ENCODE measurements at regions not wholly inside any gene's neighbourhood (a gene's known extent, or its start where the extent isn't known, plus 50 kb on each side); places are given as distances from the start of the nearest gene placed in this dataset.
"Not testable (repeated sequence)": the region's sequence is repeated elsewhere in the genome, so short reads cannot be mapped to it uniquely, and the experiment has no call there.

DNA sequence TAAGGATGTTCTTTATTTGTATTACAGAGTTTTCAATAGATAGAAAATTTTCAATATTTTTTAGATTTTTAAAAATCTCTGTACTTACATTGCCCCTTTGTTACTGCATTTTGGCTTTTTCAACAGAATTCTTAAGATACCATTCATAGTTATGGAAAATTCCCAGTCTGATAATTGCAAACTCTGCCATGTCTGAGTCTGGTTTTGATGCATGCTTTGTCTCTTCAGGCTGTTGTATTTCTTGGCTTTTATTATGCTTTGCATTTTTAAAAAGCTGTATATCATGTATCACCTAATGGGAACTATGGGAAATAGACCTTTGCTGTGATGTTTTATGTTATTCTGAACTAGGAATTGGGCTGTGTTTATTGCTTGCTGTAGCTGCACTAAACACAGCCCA is 898.9 kb upstream of the ADGRB3 start:
- H3K9me3 ChIP-seq (ENCODE audit: control insufficient read depth in 2 of 2, low read length in 2 of 2): peaks cover 0 to 2% of the 10 kb centered on the region in 2 donors
- no peaks in the 10 kb centered on the region for H3K36me3 ChIP-seq (ENCODE audit: control insufficient read depth in 2 of 2, insufficient read depth in 2 of 2, low read length in 2 of 2)
- no peak overlapping the region for H3K27ac ChIP-seq (ENCODE audit: low read length)
- H3K9ac ChIP-seq (ENCODE audit: low read length in 2 of 2): no peak overlapping the region
- H3K4me1 ChIP-seq (ENCODE audit: control insufficient read depth, insufficient read depth, low read length): no peaks in the 10 kb centered on the region
- H3K27me3 ChIP-seq (ENCODE audit: control insufficient read depth in 1 of 2, insufficient read depth in 2 of 2, low read length in 2 of 2): no peaks in the 10 kb centered on the region
- no peak overlapping the region for H3K4me3 ChIP-seq (ENCODE audit: low read length in 2 of 2)

DNA sequence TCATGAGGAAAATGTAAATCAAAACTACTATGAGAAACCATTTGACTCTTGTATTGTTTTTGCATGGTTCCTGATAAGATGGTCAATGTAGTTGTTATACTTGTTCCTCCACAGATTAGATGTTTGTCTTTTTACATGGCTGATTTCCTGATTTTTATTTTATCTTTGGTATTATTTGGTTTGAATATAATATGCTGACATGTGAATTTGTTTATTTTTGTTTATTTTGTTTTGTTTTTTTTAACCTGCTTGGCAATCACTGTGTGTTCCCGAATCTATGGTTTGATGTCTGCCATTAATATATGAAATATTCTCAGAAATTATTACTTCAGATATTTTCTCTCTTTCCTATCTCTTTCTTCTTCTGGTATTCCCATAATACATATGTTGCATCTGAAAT is 899.5 kb upstream of the ADGRB3 start:
- no peaks in the 10 kb centered on the region for H3K27me3 ChIP-seq (ENCODE audit: control insufficient read depth in 1 of 2, insufficient read depth in 2 of 2, low read length in 2 of 2)

DNA sequence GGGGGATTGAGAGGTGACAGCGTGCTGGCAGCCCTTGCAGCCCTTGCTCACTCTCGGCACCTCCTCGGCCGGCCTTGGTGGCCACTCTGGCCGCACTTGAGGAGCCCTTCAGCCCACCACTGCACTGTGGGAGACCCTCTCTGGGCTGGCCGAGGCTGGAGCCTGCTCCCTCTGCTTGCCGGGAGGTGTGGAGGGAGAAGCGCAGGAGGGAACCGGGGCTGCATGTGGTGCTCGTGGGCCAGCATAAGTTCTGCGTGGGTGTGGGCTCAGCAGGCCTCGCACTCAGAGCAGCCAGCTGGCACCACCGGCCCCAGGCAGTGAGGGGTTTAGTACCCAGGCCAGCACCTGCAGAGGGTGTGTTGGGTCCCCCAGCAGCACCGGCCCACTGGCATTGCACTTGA is 912.2 kb upstream of the ADGRB3 start:
- no peak overlapping the region for H3K27ac ChIP-seq (ENCODE audit: low read length)
- no peak overlapping the region for H3K4me3 ChIP-seq (ENCODE audit: low read length in 2 of 2)
- no peaks in the 10 kb centered on the region for H3K9me3 ChIP-seq (ENCODE audit: control insufficient read depth in 2 of 2, low read length in 2 of 2)
- H3K4me1 ChIP-seq (ENCODE audit: control insufficient read depth, insufficient read depth, low read length): no peaks in the 10 kb centered on the region
- H3K9ac ChIP-seq (ENCODE audit: low read length in 2 of 2): no peak overlapping the region
- H3K27me3 ChIP-seq (ENCODE audit: control insufficient read depth in 1 of 2, insufficient read depth in 2 of 2, low read length in 2 of 2): no peaks in the 10 kb centered on the region
- H3K36me3 ChIP-seq (ENCODE audit: control insufficient read depth in 2 of 2, insufficient read depth in 2 of 2, low read length in 2 of 2): no peaks in the 10 kb centered on the region

More for the DNA sequence above, 899.5 kb upstream of the ADGRB3 start:
- H3K9ac ChIP-seq (ENCODE audit: low read length in 2 of 2): no peak overlapping the region
- H3K27ac ChIP-seq (ENCODE audit: low read length): no peak overlapping the region
- no peaks in the 10 kb centered on the region for H3K36me3 ChIP-seq (ENCODE audit: control insufficient read depth in 2 of 2, insufficient read depth in 2 of 2, low read length in 2 of 2)
- no peak overlapping the region for H3K4me3 ChIP-seq (ENCODE audit: low read length in 2 of 2)
- no peaks in the 10 kb centered on the region for H3K4me1 ChIP-seq (ENCODE audit: control insufficient read depth, insufficient read depth, low read length)
- peaks cover 0 to 2% of the 10 kb centered on the region in 2 donors for H3K9me3 ChIP-seq (ENCODE audit: control insufficient read depth in 2 of 2, low read length in 2 of 2)

DNA sequence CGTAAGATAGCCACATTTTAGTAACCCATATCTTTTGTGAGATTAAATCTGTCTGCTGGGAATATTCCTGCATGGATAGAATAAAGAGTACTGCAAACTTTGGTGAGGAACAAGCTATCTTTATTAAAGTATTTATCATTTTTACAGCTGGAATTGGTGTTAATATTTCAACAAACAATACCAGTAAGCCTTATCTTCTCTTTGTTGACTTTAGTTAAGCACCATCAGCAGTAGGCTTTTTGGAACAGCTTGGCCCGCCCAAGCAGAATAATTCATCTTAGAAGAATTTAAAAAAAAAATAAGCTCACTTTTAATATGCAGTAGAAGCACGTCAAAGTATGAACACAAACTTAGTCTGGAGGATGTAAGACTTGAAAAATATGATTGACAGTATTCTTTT is 917.8 kb upstream of the ADGRB3 start:
- Histone ChIP-seq H3K9me3 (ENCODE audit: control insufficient read depth in 2 of 2, low read length in 2 of 2) (no peaks in the 10 kb centered on the region), H3K27me3 (ENCODE audit: control insufficient read depth in 1 of 2, insufficient read depth in 2 of 2, low read length in 2 of 2) (no peaks in the 10 kb centered on the region), H3K9ac (ENCODE audit: low read length in 2 of 2) (no peak overlapping the region), H3K4me3 (ENCODE audit: low read length in 2 of 2) (no peak overlapping the region), H3K27ac (ENCODE audit: low read length) (no peak overlapping the region), H3K4me1 (ENCODE audit: control insufficient read depth, insufficient read depth, low read length) (no peaks in the 10 kb centered on the region), H3K36me3 (ENCODE audit: control insufficient read depth in 2 of 2, insufficient read depth in 2 of 2, low read length in 2 of 2) (no peaks in the 10 kb centered on the region)

DNA sequence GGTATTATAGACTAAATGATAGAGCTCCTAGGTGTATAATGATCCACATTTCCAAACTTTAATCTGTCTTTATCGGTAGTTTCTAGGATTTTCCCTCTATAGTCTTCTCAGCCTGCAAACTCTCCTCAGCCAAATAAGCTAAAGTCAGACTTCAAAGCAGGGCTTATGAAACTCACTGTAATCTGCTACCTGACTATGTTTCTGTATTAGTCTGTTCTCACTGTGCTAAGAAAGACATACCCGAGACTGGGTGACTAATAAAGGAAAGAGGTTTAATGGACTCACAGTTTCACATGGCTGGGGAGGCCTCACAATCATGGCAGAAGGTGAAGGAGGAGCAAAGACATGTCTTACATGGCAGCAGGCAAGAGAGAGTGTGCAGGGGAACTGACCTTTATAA is 928.7 kb upstream of the ADGRB3 start:
- H3K9me3 ChIP-seq (ENCODE audit: control insufficient read depth in 2 of 2, low read length in 2 of 2): no peaks in the 10 kb centered on the region
- no peaks in the 10 kb centered on the region for H3K4me1 ChIP-seq (ENCODE audit: control insufficient read depth, insufficient read depth, low read length)
- no peak overlapping the region for H3K9ac ChIP-seq (ENCODE audit: low read length in 2 of 2)
- no peaks in the 10 kb centered on the region for H3K36me3 ChIP-seq (ENCODE audit: control insufficient read depth in 2 of 2, insufficient read depth in 2 of 2, low read length in 2 of 2)
- no peak overlapping the region for H3K27ac ChIP-seq (ENCODE audit: low read length)
- H3K4me3 ChIP-seq (ENCODE audit: low read length in 2 of 2): no peak overlapping the region
- H3K27me3 ChIP-seq (ENCODE audit: control insufficient read depth in 1 of 2, insufficient read depth in 2 of 2, low read length in 2 of 2): no peaks in the 10 kb centered on the region

DNA sequence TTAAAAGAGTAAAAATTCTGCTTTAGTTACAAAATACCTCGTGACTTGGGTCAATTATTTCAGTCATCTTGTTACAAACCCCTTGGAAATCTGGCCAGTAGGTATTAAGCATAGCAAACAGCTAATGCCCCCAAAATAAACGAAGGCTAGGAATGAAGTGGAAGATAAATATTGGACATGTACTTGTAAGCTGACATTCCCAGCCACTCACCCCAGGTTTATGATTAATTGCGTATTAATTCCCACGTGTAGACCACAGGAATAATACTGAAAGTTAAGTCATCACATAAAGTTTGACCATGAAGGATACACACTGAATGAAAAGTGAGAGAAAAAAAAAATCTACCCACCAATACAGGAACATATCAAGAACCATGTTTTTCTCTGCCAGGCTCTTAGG is 936.5 kb upstream of the ADGRB3 start:
- Histone ChIP-seq H3K36me3 (ENCODE audit: control insufficient read depth in 2 of 2, insufficient read depth in 2 of 2, low read length in 2 of 2) (no peaks in the 10 kb centered on the region), H3K4me1 (ENCODE audit: control insufficient read depth, insufficient read depth, low read length) (no peaks in the 10 kb centered on the region), H3K27ac (ENCODE audit: low read length) (no peak overlapping the region), H3K9me3 (ENCODE audit: control insufficient read depth in 2 of 2, low read length in 2 of 2) (no peaks in the 10 kb centered on the region), H3K9ac (ENCODE audit: low read length in 2 of 2) (no peak overlapping the region), H3K27me3 (ENCODE audit: control insufficient read depth in 1 of 2, insufficient read depth in 2 of 2, low read length in 2 of 2) (no peaks in the 10 kb centered on the region), H3K4me3 (ENCODE audit: low read length in 2 of 2) (no peak overlapping the region)

DNA sequence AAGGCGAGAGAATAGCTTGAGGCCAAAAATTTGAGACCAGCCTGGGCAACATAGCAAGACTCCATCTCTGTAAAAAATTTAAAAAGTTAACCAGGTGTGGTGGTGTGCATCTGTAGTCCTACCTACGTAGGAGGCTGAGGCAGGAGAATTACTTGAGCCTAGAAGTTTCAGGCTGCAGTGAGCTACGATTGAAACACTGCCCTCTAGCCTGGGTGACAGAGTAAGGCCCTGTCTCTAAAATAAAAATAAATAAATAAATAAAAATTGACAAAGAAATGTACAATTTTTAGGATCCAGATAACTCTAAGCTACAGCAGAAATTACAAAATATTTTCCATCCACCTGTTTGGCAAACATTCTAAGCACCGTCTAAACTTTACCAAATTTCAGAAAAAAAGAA is 941.0 kb upstream of the ADGRB3 start:
- Histone ChIP-seq H3K9me3 (ENCODE audit: control insufficient read depth in 2 of 2, low read length in 2 of 2) (no peaks in the 10 kb centered on the region), H3K27me3 (ENCODE audit: control insufficient read depth in 1 of 2, insufficient read depth in 2 of 2, low read length in 2 of 2) (no peaks in the 10 kb centered on the region), H3K27ac (ENCODE audit: low read length) (no peak overlapping the region), H3K36me3 (ENCODE audit: control insufficient read depth in 2 of 2, insufficient read depth in 2 of 2, low read length in 2 of 2) (no peaks in the 10 kb centered on the region), H3K9ac (ENCODE audit: low read length in 2 of 2) (no peak overlapping the region), H3K4me3 (ENCODE audit: low read length in 2 of 2) (no peak overlapping the region), H3K4me1 (ENCODE audit: control insufficient read depth, insufficient read depth, low read length) (no peaks in the 10 kb centered on the region)

DNA sequence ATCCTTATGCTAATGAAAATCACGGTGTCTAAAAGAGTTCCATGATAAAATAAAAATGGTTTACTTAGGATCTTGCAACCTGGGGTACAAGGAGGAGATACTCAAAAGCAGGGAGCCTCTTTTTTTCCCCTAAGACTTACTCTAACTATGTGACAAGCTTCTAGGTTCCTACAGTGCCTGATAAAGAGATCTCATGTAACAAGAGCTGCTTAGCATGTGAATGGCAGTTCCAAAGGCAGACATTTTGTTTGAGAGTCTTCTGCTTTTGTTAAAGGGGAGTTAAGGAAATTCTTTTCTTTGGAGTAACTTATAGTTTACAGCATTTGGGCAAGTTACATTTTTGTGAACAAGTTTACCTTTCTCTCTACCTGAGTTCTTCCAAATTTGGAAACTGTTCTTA is 945.8 kb upstream of the ADGRB3 start:
- Histone ChIP-seq H3K4me1 (ENCODE audit: control insufficient read depth, insufficient read depth, low read length) (no peaks in the 10 kb centered on the region), H3K9ac (ENCODE audit: low read length in 2 of 2) (no peak overlapping the region), H3K27ac (ENCODE audit: low read length) (no peak overlapping the region), H3K4me3 (ENCODE audit: low read length in 2 of 2) (no peak overlapping the region), H3K27me3 (ENCODE audit: control insufficient read depth in 1 of 2, insufficient read depth in 2 of 2, low read length in 2 of 2) (no peaks in the 10 kb centered on the region), H3K9me3 (ENCODE audit: control insufficient read depth in 2 of 2, low read length in 2 of 2) (no peaks in the 10 kb centered on the region), H3K36me3 (ENCODE audit: control insufficient read depth in 2 of 2, insufficient read depth in 2 of 2, low read length in 2 of 2) (no peaks in the 10 kb centered on the region)

DNA sequence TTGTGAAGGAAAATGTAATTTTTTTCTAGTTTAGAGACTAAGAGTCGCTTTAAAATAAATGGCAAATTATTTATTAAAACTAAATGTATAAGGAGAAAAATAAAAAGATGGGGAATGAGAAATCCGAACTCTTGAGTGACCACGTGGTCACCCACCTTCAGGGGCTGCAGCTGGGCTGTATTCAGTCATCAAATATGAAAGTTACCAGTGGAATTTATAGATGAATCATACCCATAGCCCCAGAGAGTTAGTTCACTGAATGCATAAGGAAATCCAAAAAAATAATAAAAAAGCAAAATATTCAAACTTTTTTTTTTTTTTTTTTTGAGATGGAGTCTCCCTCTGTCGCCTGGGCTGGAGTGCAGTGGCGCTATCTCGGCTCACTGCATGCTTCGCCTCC is 947.7 kb upstream of the ADGRB3 start:
- H3K36me3 ChIP-seq (ENCODE audit: control insufficient read depth in 2 of 2, insufficient read depth in 2 of 2, low read length in 2 of 2): no peaks in the 10 kb centered on the region
- no peaks in the 10 kb centered on the region for H3K4me1 ChIP-seq (ENCODE audit: control insufficient read depth, insufficient read depth, low read length)
- no peaks in the 10 kb centered on the region for H3K27me3 ChIP-seq (ENCODE audit: control insufficient read depth in 1 of 2, insufficient read depth in 2 of 2, low read length in 2 of 2)
- no peak overlapping the region for H3K9ac ChIP-seq (ENCODE audit: low read length in 2 of 2)
- no peaks in the 10 kb centered on the region for H3K9me3 ChIP-seq (ENCODE audit: control insufficient read depth in 2 of 2, low read length in 2 of 2)
- H3K27ac ChIP-seq (ENCODE audit: low read length): no peak overlapping the region
- no peak overlapping the region for H3K4me3 ChIP-seq (ENCODE audit: low read length in 2 of 2)

DNA sequence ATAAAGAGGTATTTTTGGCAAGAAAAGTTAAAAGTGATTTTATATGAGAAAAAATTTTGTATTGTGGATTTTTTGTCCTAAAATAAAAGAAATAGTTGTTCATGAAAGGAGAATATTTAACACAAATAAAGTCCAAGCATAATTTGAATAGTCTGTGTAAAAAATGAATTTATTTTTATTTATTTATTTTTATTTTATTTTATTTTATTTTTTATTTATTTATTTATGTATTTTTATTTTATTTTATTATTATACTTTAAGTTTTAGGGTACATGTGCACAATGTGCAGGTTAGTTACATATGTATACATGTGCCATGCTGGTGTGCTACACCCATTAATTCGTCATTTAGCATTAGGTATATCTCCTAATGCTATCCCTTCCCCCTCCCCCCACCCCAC is 948.9 kb upstream of the ADGRB3 start:
- not testable (repeated sequence) for H3K36me3 ChIP-seq (ENCODE audit: control insufficient read depth in 2 of 2, insufficient read depth in 2 of 2, low read length in 2 of 2); H3K27me3 ChIP-seq (ENCODE audit: control insufficient read depth in 1 of 2, insufficient read depth in 2 of 2, low read length in 2 of 2); H3K4me3 ChIP-seq (ENCODE audit: low read length in 2 of 2); H3K27ac ChIP-seq (ENCODE audit: low read length); H3K9ac ChIP-seq (ENCODE audit: low read length in 2 of 2); H3K9me3 ChIP-seq (ENCODE audit: control insufficient read depth in 2 of 2, low read length in 2 of 2); H3K4me1 ChIP-seq (ENCODE audit: control insufficient read depth, insufficient read depth, low read length)

DNA sequence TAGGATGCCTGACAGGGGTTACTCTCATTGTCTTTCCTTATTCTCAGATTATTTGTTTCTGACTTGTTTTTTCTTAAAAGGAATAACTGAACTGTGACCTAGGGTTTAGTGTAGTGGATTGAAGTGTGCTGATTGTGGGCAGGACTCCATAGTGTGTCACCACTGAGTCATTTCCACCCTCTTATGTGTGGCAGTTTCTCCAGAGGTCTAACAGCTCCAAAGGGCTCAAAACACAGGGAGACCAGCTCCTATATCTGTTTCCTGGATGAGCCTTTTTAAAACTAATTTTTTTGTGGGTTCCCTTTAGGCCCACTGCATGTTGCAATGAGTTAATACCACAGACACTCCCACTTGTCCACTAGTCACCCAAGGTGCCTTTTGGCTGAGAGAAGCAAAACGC is 951.1 kb upstream of the ADGRB3 start:
- H3K4me3 ChIP-seq (ENCODE audit: low read length in 2 of 2): no peak overlapping the region
- no peak overlapping the region for H3K27ac ChIP-seq (ENCODE audit: low read length)

More for the DNA sequence above, 951.1 kb upstream of the ADGRB3 start:
- H3K27me3 ChIP-seq (ENCODE audit: control insufficient read depth in 1 of 2, insufficient read depth in 2 of 2, low read length in 2 of 2): no peaks in the 10 kb centered on the region
- H3K9me3 ChIP-seq (ENCODE audit: control insufficient read depth in 2 of 2, low read length in 2 of 2): no peaks in the 10 kb centered on the region
- no peaks in the 10 kb centered on the region for H3K4me1 ChIP-seq (ENCODE audit: control insufficient read depth, insufficient read depth, low read length)
- H3K36me3 ChIP-seq (ENCODE audit: control insufficient read depth in 2 of 2, insufficient read depth in 2 of 2, low read length in 2 of 2): no peaks in the 10 kb centered on the region
- H3K9ac ChIP-seq (ENCODE audit: low read length in 2 of 2): no peak overlapping the region
